ENCODE measurements at regions not wholly inside any gene's neighbourhood (a gene's known extent, or its start where the extent isn't known, plus 50 kb on each side); places are given as distances from the start of the nearest gene placed in this dataset.

- Histone ChIP-seq H2AFZ (ENCODE audit: low read length) (no peak overlapping the region), H3K27ac (ENCODE audit: insufficient read length, low read depth, low read length) (no peak overlapping the region), H4K5ac (ENCODE audit: insufficient read length, low read depth, low read length) (no peak overlapping the region), H3K9ac (ENCODE audit: extremely low read depth, insufficient read length, low read length) (no peak overlapping the region), H3K27me3 (ENCODE audit: insufficient read depth, low read length) (no peaks in the 10 kb centered on the region), H3K23ac (ENCODE audit: insufficient read length, low read depth, low read length) (no peak overlapping the region), H3K9me3 (ENCODE audit: control insufficient read depth, low read depth, low read length) (no peaks in the 10 kb centered on the region), H4K8ac (replicated peaks; ENCODE audit: insufficient read length, low read depth, low read length) (no peak overlapping the region), H2BK5ac (ENCODE audit: insufficient read length, low read length) (no peak overlapping the region), H3K14ac (ENCODE audit: insufficient read depth, low read length) (no peak overlapping the region), H3K23me2 (ENCODE audit: insufficient read length, low read depth, low read length, poor library complexity, severe bottlenecking) (no peaks in the 10 kb centered on the region), H3K56ac (ENCODE audit: insufficient read length, low read depth, low read length) (no peak overlapping the region), H3K4me2 (ENCODE audit: insufficient read depth, insufficient read length, low read length) (no peak overlapping the region), H2BK120ac (ENCODE audit: low read depth, low read length, poor library complexity, severe bottlenecking) (no peak overlapping the region), H3T11ph (ENCODE audit: low read length) (no peak overlapping the region), H3K79me1 (ENCODE audit: insufficient read depth, low read depth, low read length, poor library complexity, severe bottlenecking) (no peaks in the 10 kb centered on the region), H3K4me1 (ENCODE audit: insufficient read depth, low read length) (no peaks in the 10 kb centered on the region), H2BK20ac (ENCODE audit: low read depth, low read length, poor library complexity, severe bottlenecking) (no peak overlapping the region), H2BK15ac (ENCODE audit: low read depth, low read length) (no peak overlapping the region), H3K79me2 (ENCODE audit: insufficient read depth, low read length) (no peaks in the 10 kb centered on the region), H3K18ac (ENCODE audit: insufficient read length, low read depth, low read length) (no peak overlapping the region), H2BK12ac (ENCODE audit: insufficient read length, low read depth, low read length) (no peak overlapping the region), H4K91ac (ENCODE audit: insufficient read length, low read depth, low read length) (no peak overlapping the region), H2AK5ac (ENCODE audit: insufficient read length, low read length) (no peak overlapping the region), H4K20me1 (ENCODE audit: control insufficient read depth, insufficient read depth, insufficient read length) (no peaks in the 10 kb centered on the region), H3K4ac (ENCODE audit: low read depth, low read length) (no peak overlapping the region)
- DNase-seq: no peak
- no peak for TF ChIP-seq CTCF (conservative IDR thresholded peaks at IDR 0.05)
- H3K9me3 Mint-ChIP-seq: no peaks in the 10 kb centered on the region; a peak in 1 of 5 replicates
- H3K36me3 Mint-ChIP-seq (ENCODE audit: insufficient read depth in 1 of 3, low read depth in 3 of 3): no peaks in the 10 kb centered on the region
- H3K27ac Mint-ChIP-seq: no peak overlapping the region
- no CpG with 5 or more reads among the region's 8 CpGs for WGBS (ENCODE audit: extremely low coverage, insufficient read length, low lambda C conversion rate)
- peaks cover 4% of the 10 kb centered on the region; the same call in 1 of the 2 replicates for H3K27me3 Mint-ChIP-seq (ENCODE audit: low read depth)
- peaks cover 5 to 7% of the 10 kb centered on the region in 2 experiments; a peak in 2 of 4 replicates for H3K4me1 Mint-ChIP-seq
- H3K4me3 Mint-ChIP-seq: no peak overlapping the region
These were observed 95.5 kb upstream of the DHX40 start for GRCh38 chr17:59469786-59470485.
